GM23338 (cell line): ENCODE measurements at regions not wholly inside any gene's neighbourhood (a gene's known extent, or its start where the extent isn't known, plus 50 kb on each side); places are given as distances from the start of the nearest gene placed in this dataset.

ENCODE experiments used
- ATAC-seq: fragments of 200-7000 bp; cut with Tn5 transposase; 3 replicates; pipeline ENCODE4 v1.9.1; 2020
- DNase-seq: peaks from one replicate; pipeline ENCODE4 v3.0.0-alpha.2; 2015; ENCODE audit warnings: low spot score
- H2AFZ ChIP-seq: fragments of 200-600 bp; sonication (generic); 2 replicates; pipeline ENCODE4 v1.8.0; 2016; ENCODE audit warnings: antibody characterized with exemption, mild to moderate bottlenecking, moderate library complexity
- H3F3A ChIP-seq: fragments of 200-600 bp; sonication (generic); replicated peaks from 2 replicates; pipeline ENCODE4 v1.8.0; 2017; ENCODE audit warnings: antibody characterized with exemption, mixed run types, low read depth
- H3K27ac ChIP-seq: fragments of 200-600 bp; sonication (generic); 2 replicates; pipeline ENCODE4 v1.6.1; 2016; ENCODE audit warnings: low read depth
- H3K27me3 ChIP-seq: fragments of 200-600 bp; sonication (generic); 2 replicates; pipeline ENCODE4 v1.8.0; 2016; ENCODE audit warnings: mild to moderate bottlenecking, mixed run types, moderate library complexity; ENCODE audit not compliant: insufficient read depth
- H3K36me3 ChIP-seq: fragments of 200-600 bp; sonication (generic); 2 replicates; pipeline ENCODE4 v1.8.0; 2016; ENCODE audit warnings: mild to moderate bottlenecking; ENCODE audit not compliant: insufficient read depth
- H3K4me1 ChIP-seq: fragments of 200-600 bp; sonication (generic); 2 replicates; pipeline ENCODE4 v1.8.0; 2016; ENCODE audit warnings: mild to moderate bottlenecking, moderate library complexity; ENCODE audit not compliant: insufficient read depth
- H3K4me2 ChIP-seq: fragments of 200-600 bp; sonication (generic); 2 replicates; pipeline ENCODE4 v1.7.1; 2017; ENCODE audit warnings: mixed run types
- H3K4me3 ChIP-seq: fragments of 200-600 bp; sonication (generic); 2 replicates; pipeline ENCODE4 v1.6.1; 2016; ENCODE audit warnings: mixed run types
- H3K79me2 ChIP-seq: fragments of 200-600 bp; sonication (generic); replicated peaks from 2 replicates; pipeline ENCODE4 v1.8.0; 2017; ENCODE audit warnings: mild to moderate bottlenecking; ENCODE audit not compliant: insufficient read depth
- H3K9me2 ChIP-seq: fragments of 200-600 bp; sonication (generic); 2 replicates; pipeline ENCODE4 v1.8.0; 2017; ENCODE audit not compliant: insufficient read depth
- H4K20me1 ChIP-seq: fragments of 200-600 bp; sonication (generic); replicated peaks from 2 replicates; pipeline ENCODE4 v1.8.0; 2017; ENCODE audit warnings: mild to moderate bottlenecking; ENCODE audit not compliant: insufficient read depth
- H3K27ac Mint-ChIP-seq: 2 replicates; pipeline ENCODE4 v1.8.0; 2020; ENCODE audit warnings: inconsistent platforms, mild to moderate bottlenecking, moderate library complexity, mixed read lengths
- H3K27me3 Mint-ChIP-seq: 3 replicates; pipeline ENCODE4 v1.8.0; 2022; ENCODE audit warnings: low read depth, mild to moderate bottlenecking, moderate library complexity, mixed read lengths, inconsistent platforms; ENCODE audit not compliant: insufficient read depth, poor library complexity
- H3K36me3 Mint-ChIP-seq: 3 replicates; pipeline ENCODE4 v1.8.0; 2021; ENCODE audit warnings: low read depth, mild to moderate bottlenecking, inconsistent platforms, moderate library complexity, mixed read lengths
- H3K4me1 Mint-ChIP-seq: 3 replicates; pipeline ENCODE4 v1.8.0; 2020; ENCODE audit warnings: mild to moderate bottlenecking, inconsistent platforms, mixed read lengths
- H3K4me3 Mint-ChIP-seq: 3 replicates; pipeline ENCODE4 v1.8.0; 2021; ENCODE audit warnings: moderate library complexity, mild to moderate bottlenecking, inconsistent platforms, mixed read lengths
- H3K9me3 Mint-ChIP-seq: 3 replicates; pipeline ENCODE4 v1.8.0; 2020; ENCODE audit warnings: moderate library complexity, mild to moderate bottlenecking, inconsistent platforms, mixed read lengths
- CREB1 ChIP-seq: fragments of 250-450 bp; sonication (Bioruptor Pico); IDR thresholded peaks from 2 replicates; pipeline ENCODE4 v1.5.0; 2020; ENCODE audit warnings: low read depth, mild to moderate bottlenecking, moderate library complexity
- EZH2 ChIP-seq: fragments of 200-600 bp; sonication (generic); IDR thresholded peaks from one replicate; pipeline ENCODE4 v1.8.0; 2017; ENCODE audit warnings: antibody characterized with exemption, mild to moderate bottlenecking, low read depth; ENCODE audit not compliant: unreplicated experiment
- EZH2phosphoT487 ChIP-seq: fragments of 200-600 bp; sonication (generic); IDR thresholded peaks from one replicate; pipeline ENCODE4 v1.8.1; 2018; ENCODE audit warnings: antibody characterized with exemption; ENCODE audit not compliant: unreplicated experiment
- JUNB ChIP-seq: IDR thresholded peaks from one replicate; pipeline ENCODE4 v1.6.1; 2016; ENCODE audit warnings: antibody characterized with exemption; ENCODE audit not compliant: unreplicated experiment
- POLR2AphosphoS5 ChIP-seq: IDR thresholded peaks from 2 replicates; pipeline ENCODE4 v1.6.1; 2016; ENCODE audit warnings: antibody characterized with exemption, low read depth
- ZNF114 ChIP-seq: fragments of 250-450 bp; sonication (Bioruptor Pico); IDR thresholded peaks from 2 replicates; pipeline ENCODE4 v1.5.0; 2020; ENCODE audit warnings: mild to moderate bottlenecking, moderate library complexity
- ZNF331 ChIP-seq: fragments of 250-450 bp; sonication (Bioruptor Pico); IDR thresholded peaks from 2 replicates; pipeline ENCODE4 v1.5.0; 2020; ENCODE audit warnings: low read depth, mild to moderate bottlenecking, moderate library complexity
- ZNF462 ChIP-seq: fragments of 250-450 bp; sonication (Bioruptor Pico); IDR thresholded peaks from 2 replicates; pipeline ENCODE4 v1.5.0; 2020; ENCODE audit warnings: mild to moderate bottlenecking, moderate library complexity

DNA sequence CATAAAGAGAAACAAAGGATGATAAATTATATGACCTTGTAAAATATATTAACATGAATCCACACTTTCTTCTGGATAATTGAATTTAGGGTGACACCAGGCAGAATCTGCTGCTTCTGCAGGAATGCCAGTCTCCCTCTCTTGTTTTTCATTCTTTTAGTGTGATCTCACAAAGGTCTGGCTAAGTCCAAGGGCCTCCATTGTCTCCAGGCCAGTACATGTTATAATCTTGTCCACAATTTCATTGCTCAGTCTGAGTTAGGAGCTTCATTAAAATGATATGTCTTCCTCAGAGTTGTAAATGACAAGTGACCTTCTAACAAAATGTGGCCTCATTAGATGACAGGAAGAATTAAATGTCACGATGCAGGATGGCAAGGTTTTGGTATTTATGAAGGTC is 110.2 kb downstream of the APOB start (continued):
- TF ChIP-seq ZNF462 (CRISPR knock-in tag) (no peak), EZH2phosphoT487 (no peak), CREB1 (CRISPR knock-in tag) (no peak), ZNF114 (no peak), EZH2 (no peak), POLR2AphosphoS5 (no peak)

DNA sequence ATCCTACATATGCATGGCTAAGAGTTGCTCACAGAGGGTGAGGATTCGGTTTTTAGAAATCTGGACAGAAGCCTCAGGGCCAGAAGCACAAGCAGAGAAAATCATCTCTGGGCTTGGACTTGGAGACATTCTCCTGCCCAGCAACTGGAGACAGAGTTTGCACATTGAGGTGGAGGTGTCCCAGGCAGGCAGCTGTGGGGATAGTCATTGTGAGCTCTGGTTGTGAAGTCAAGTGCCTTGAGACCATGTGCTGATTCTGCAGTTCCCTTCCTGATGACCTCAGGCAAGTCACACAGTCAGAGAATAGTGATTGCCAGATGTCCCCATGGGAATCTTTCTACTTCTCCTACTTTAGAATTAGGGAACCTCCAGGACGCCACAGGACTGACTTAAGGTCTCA is 108.4 kb upstream of the LDAH start:
- Histone ChIP-seq H3K36me3 (no peaks in the 10 kb centered on the region), H3K9me2 (no peaks in the 10 kb centered on the region), H3K79me2 (no peaks in the 10 kb centered on the region), H2AFZ (no peak overlapping the region), H3K4me2 (no peak overlapping the region), H3F3A (no peaks in the 10 kb centered on the region), H3K4me3 (no peak overlapping the region), H3K27ac (no peak overlapping the region), H4K20me1 (no peaks in the 10 kb centered on the region), H3K27me3 (no peaks in the 10 kb centered on the region), H3K4me1 (no peaks in the 10 kb centered on the region)
- H3K27ac Mint-ChIP-seq = no peak overlapping the region
- H3K36me3 Mint-ChIP-seq = peaks cover 13% of the 10 kb centered on the region; the same call in 2 of the 3 replicates
- DNase-seq (no peak), ATAC-seq (no peak)
- H3K27me3 Mint-ChIP-seq = peaks cover 3% of the 10 kb centered on the region
- H3K9me3 Mint-ChIP-seq = peaks cover 36% of the 10 kb centered on the region
- no peaks in the 10 kb centered on the region; the same call in 2 of the 3 replicates for H3K4me1 Mint-ChIP-seq
- H3K4me3 Mint-ChIP-seq = no peak overlapping the region
- no peak for TF ChIP-seq POLR2AphosphoS5
- no peak for TF ChIP-seq ZNF331 (CRISPR knock-in tag)
- no peak for TF ChIP-seq JUNB
- no peak for TF ChIP-seq EZH2phosphoT487
- TF ChIP-seq EZH2 = no peak
- TF ChIP-seq ZNF462 (CRISPR knock-in tag) = no peak
- no peak for TF ChIP-seq CREB1 (CRISPR knock-in tag)
- TF ChIP-seq ZNF114 = no peak
